ENCODE measurements at regions not wholly inside any gene's neighbourhood (a gene's known extent, or its start where the extent isn't known, plus 50 kb on each side); places are given as distances from the start of the nearest gene placed in this dataset.

DNA sequence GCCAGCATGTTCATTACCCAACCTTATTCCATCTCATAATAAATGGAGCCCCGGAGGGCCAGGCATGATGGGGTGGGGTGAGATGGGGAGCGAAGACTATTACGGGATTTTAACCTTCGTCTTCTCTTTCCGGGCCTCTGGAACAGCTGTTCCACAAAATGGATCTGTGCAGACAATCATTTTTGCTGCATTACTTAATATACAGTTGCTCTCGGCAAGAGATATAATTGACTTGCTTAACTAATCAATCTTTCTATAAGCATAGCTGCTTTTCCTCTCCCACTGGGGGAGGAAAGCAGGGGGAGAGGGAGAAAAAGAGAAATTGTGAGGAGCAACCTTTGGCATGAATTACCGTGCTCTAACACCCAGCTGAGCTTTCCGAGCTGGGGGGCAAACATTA is 440.4 kb downstream of the BUD13 start:
- no peak for DNase-seq
- Mint-ChIP-seq H3K27ac (ENCODE audit: unreplicated experiment) (no peak overlapping the region), H3K9me3 (ENCODE audit: unreplicated experiment) (no peaks in the 10 kb centered on the region), H3K27me3 (ENCODE audit: unreplicated experiment) (peaks cover 3% of the 10 kb centered on the region), H3K36me3 (ENCODE audit: unreplicated experiment) (peaks cover 9% of the 10 kb centered on the region), H3K4me3 (ENCODE audit: unreplicated experiment) (no peak overlapping the region), H3K4me1 (ENCODE audit: low read depth, unreplicated experiment) (no peaks in the 10 kb centered on the region)
- TF ChIP-seq CTCF (IDR thresholded peaks at IDR 0.05; ENCODE audit: partially characterized antibody, unreplicated experiment), result no peak

DNA sequence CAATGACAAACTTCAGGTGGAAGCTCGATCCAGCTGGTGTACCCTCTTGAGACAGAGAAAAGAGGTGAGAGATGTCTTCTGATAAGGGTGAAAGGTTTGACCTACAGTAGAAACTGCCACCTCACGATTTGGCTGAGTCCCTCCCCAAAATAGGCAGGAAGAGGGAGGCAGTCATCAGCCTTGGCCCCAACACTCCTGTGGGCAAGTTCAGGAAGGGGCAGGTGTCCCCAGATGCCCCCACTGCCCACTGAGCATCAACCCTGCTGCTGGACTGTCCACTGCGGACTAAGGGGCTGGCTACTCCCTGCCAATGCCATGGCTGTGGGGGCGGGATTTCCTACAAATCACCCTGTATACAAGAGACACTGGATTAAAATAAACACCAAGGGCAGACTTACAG is 441.4 kb downstream of the BUD13 start:
- Mint-ChIP-seq H3K4me3 (ENCODE audit: unreplicated experiment) (no peak overlapping the region), H3K9me3 (ENCODE audit: unreplicated experiment) (no peaks in the 10 kb centered on the region), H3K4me1 (ENCODE audit: low read depth, unreplicated experiment) (no peaks in the 10 kb centered on the region), H3K27me3 (ENCODE audit: unreplicated experiment) (peaks cover 1% of the 10 kb centered on the region), H3K27ac (ENCODE audit: unreplicated experiment) (no peak overlapping the region), H3K36me3 (ENCODE audit: unreplicated experiment) (peaks cover 11% of the 10 kb centered on the region)
- DNase-seq, result no peak
- TF ChIP-seq CTCF (IDR thresholded peaks at IDR 0.05; ENCODE audit: partially characterized antibody, unreplicated experiment), result no peak

GRCh38 chr11:116330439-116331185 is 442.2 kb downstream of the BUD13 start:
- Mint-ChIP-seq H3K9me3 (ENCODE audit: unreplicated experiment) (no peaks in the 10 kb centered on the region), H3K4me1 (ENCODE audit: low read depth, unreplicated experiment) (no peaks in the 10 kb centered on the region), H3K27me3 (ENCODE audit: unreplicated experiment) (peaks cover 1% of the 10 kb centered on the region), H3K36me3 (ENCODE audit: unreplicated experiment) (peaks cover 11% of the 10 kb centered on the region), H3K27ac (ENCODE audit: unreplicated experiment) (no peak overlapping the region), H3K4me3 (ENCODE audit: unreplicated experiment) (no peak overlapping the region)
- TF ChIP-seq CTCF (IDR thresholded peaks at IDR 0.05; ENCODE audit: partially characterized antibody, unreplicated experiment), result no peak
- no peak for DNase-seq

DNA sequence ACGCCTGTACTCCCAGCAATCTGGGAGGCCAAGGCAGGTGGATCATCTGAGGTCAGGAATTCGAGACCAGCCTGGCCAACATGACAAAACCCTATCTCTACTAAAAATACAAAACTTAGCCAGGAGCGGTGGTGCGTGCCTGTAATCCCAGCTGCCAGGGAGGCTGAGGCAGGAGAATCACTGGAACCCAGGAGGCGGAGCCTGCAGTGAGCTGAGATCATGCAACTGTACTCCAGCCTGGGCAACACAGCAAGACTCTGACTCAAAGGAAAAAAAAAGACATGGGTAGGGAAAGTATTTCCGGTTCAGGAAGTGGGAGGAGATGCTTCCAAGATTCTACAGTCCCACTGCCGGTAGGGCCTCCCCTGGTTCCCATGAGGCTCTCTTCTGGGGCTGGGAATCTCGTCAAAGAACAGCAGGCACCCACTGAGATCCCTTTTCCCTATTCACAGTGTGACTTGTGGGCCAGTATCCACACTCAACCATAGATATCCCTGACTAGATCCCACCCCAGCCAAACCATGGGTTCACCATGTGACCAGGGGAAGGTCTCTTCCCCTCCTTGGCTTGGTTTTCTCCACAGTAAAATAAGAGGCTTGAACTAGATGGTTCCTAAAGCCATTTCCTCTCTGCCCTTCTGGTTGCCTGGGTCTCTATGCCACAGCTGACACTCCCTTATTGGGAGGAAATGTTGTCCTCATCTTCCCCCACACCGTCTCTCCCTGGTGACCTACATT is 443.3 kb downstream of the BUD13 start:
- Mint-ChIP-seq H3K4me1 (ENCODE audit: low read depth, unreplicated experiment) (no peaks in the 10 kb centered on the region), H3K27ac (ENCODE audit: unreplicated experiment) (no peak overlapping the region), H3K27me3 (ENCODE audit: unreplicated experiment) (peaks cover 1% of the 10 kb centered on the region), H3K4me3 (ENCODE audit: unreplicated experiment) (no peak overlapping the region), H3K9me3 (ENCODE audit: unreplicated experiment) (no peaks in the 10 kb centered on the region), H3K36me3 (ENCODE audit: unreplicated experiment) (peaks cover 11% of the 10 kb centered on the region)
- no peak for DNase-seq
- TF ChIP-seq CTCF (IDR thresholded peaks at IDR 0.05; ENCODE audit: partially characterized antibody, unreplicated experiment), result no peak

GRCh38 chr11:116328851-116329250 is 443.9 kb downstream of the BUD13 start:
- DNase-seq, result no peak
- no peak for TF ChIP-seq CTCF (IDR thresholded peaks at IDR 0.05; ENCODE audit: partially characterized antibody, unreplicated experiment)
- Mint-ChIP-seq H3K4me1 (ENCODE audit: low read depth, unreplicated experiment) (no peaks in the 10 kb centered on the region), H3K4me3 (ENCODE audit: unreplicated experiment) (no peak overlapping the region), H3K36me3 (ENCODE audit: unreplicated experiment) (peaks cover 11% of the 10 kb centered on the region), H3K27me3 (ENCODE audit: unreplicated experiment) (peaks cover 1% of the 10 kb centered on the region), H3K9me3 (ENCODE audit: unreplicated experiment) (no peaks in the 10 kb centered on the region), H3K27ac (ENCODE audit: unreplicated experiment) (no peak overlapping the region)
